KBM-7 (cell line): ENCODE measurements at regions not wholly inside any gene's neighbourhood (a gene's known extent, or its start where the extent isn't known, plus 50 kb on each side); places are given as distances from the start of the nearest gene placed in this dataset.
"Not testable (repeated sequence)": the region's sequence is repeated elsewhere in the genome, so short reads cannot be mapped to it uniquely, and the experiment has no call there.

Experiments used
- DNase-seq: peaks from one replicate; pipeline ENCODE4 v3.0.0-alpha.2; 2015
- in situ Hi-C: fragments of 300-500 bp; cut with MboI; formaldehyde crosslinking; loops from 2 replicates; pipeline ENCODE4 v1.14.3; 2020; ENCODE audit warnings: low sequenced_read_pairs, low pct_unique_long_range_greater_than_20kb, mixed read lengths

DNA sequence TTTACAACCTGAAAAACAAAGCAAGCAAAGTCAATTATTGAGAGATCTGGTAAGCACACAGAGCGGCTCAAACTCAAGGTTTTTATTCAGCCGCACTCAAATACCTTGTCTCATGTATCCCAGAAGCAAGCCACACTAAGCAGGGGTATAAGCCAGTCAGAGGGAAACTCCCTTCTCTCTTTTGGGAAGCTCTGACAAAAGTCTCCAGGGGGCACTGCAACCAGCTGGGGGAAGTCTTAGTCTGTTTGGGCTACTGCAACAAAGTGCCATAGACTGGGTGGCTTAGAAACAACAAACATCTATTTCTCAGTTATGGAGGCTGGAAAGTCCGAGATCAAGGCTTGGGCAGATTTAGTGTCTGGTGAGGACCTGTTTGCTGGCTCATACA lies 246.0 kb downstream of the ENC1 start:
- no peak for DNase-seq
- in situ Hi-C loops: no loop called here

DNA sequence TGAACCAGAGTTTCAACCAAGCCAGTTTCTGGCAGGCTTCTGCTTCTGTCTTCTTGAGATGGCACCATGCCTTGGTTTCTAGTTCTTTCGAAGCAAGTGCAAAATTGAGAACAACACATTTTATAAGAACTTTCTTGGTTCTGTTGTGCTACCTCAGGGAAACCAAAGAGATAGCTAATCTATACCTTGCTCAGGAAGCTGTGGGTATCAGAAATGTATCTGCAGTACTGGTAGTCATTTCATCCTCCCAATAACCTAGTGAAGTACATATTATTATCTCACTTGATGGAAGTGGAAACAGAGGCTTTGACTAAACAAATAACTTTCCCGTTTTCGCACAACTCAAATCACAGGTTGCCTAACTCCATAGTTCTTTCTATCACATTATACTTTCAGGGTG lies 246.6 kb downstream of the ENC1 start:
- no peak for DNase-seq
- in situ Hi-C loops: no loop called here

DNA sequence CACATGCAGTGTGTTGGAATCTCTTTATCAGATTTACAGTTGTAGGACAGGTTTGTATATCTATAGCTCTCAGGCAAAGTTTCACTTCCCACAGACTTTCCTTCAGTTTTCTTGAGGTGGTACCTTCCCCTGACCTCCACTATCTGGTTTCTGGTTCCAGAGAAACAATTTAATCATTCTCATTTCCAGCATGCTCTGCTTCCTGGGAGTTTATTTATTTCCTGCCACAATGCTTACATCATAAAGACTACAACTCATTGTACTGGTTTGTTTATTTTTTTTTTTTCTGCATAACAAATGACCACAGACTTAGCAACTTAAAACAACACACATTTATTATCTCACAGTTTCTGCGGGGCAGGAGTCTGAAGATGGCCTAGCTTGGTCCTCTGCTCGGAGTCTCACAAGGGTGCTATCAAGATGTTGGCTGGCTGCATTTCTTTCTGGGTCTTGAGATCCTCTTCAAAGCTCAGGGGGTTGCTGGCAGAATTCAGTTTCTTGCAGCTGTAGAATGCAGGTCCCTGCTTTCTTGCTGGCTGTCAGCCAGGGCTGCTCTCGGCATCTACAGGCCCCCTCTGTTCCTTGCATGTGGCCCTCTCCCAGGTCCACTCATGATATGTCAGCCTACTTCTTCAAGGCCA lies 247.7 kb downstream of the ENC1 start:
- no peak for DNase-seq
- in situ Hi-C loops: no loop called here

- DNase-seq: no peak
- in situ Hi-C loops: no loop called here
These were observed 249.1 kb downstream of the ENC1 start for GRCh38 chr5:74391410-74391809.

DNA sequence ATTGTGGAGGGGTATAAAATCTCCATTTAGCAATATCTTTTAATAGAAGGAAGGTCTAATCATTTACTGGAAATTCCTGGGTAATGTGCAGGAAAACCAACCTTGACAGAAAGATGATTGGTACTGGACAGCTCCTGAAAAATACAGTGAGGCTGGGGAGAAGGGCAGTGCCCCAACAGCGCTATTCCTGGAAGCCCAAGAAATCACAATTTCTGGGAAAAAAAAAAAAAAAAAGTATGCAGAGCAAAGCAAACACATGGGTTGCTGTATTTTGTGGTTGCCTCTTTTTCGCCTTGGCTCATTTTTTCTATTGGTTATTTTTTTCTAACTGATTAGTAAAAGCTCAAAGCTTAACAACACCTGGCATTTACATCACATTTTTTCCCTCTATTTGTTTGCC lies 249.7 kb downstream of the ENC1 start:
- in situ Hi-C loops: no loop called here
- no peak for DNase-seq

DNA sequence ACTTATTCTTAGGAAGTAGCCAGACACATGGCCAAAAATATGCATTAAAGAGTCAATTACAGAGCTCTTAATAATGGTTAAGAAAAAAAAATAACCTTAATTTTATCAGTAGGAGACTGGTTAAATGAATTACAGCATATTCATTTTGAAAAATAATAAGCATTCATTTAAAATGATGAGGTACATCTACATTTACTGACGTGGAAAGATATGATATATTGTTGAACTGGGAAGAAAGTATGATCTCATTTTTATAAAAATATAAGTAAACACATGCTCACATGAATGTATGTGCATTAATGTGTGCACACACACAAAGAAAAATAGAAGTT lies 250.3 kb downstream of the ENC1 start:
- DNase-seq: no peak
- in situ Hi-C loops: no loop called here

DNA sequence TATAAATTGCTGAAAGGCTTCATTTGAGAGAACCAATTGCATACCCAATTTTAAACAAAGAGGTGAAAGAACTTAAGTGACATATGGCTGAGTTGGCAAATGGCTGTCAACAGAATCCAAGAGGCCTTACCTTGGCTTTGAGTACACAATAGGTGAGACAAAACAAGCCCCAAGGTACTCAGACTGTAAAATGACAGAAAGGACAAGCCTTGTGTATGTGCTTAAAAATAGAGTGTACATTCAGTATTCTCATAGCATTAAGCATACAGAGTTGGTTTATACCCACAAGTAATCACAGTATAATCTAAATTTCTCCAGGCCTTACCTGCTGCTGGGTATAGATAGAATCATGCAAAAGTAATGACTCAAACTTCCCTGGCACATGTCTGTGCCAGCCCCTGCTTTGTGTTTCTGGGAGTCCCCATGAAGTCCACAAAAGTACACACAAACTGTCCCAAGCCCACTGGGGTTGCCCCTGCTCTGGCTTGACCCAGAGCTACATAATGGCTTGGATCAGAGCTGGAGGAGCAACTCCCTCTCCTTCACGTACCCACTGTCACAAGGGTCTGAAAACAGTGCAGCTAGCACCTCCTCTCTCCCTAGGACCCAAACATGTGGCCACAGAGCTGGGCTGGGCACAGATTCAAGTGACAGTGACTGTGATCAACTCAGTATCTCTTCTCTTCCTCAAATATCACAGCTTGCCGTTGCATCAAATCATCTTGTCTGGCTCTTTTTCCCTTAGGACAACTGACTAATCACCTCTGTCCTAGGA lies 250.8 kb downstream of the ENC1 start:
- in situ Hi-C loops: no loop called here

DNA sequence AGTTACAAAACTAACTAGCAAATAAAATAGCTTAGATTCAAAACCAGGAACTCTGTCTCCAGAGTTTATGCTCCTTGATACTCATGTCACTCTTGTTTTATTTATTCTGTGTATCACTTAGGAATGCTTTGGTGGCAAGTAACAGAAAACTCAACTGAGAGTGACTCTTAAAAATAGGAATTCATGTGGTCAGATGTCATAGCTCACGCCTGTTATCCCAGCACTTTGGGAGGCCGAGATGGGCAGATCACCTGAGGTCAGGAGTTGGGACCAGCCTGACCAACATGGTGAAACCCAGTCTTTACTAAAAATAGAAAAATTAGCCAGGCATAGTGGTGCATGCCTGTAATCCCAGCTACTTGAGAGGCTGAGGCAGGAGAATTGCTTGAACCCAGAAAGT lies 252.1 kb downstream of the ENC1 start:
- DNase-seq, in situ Hi-C loops: not testable (repeated sequence)

More for the DNA sequence above, 250.8 kb downstream of the ENC1 start:
- DNase-seq: no peak

- no peak for DNase-seq
These were observed 253.8 kb downstream of the ENC1 start for GRCh38 chr5:74386571-74387334.

GRCh38 chr5:74384851-74385250 lies 255.7 kb downstream of the ENC1 start:
- in situ Hi-C loops: no loop called here
- DNase-seq: no peak

More at GRCh38 chr5:74386571-74387334, 253.8 kb downstream of the ENC1 start:
- in situ Hi-C loops: no loop called here

- no peak for DNase-seq
- in situ Hi-C loops: no loop called here
These were observed 257.4 kb downstream of the ENC1 start for GRCh38 chr5:74382987-74383593.

DNA sequence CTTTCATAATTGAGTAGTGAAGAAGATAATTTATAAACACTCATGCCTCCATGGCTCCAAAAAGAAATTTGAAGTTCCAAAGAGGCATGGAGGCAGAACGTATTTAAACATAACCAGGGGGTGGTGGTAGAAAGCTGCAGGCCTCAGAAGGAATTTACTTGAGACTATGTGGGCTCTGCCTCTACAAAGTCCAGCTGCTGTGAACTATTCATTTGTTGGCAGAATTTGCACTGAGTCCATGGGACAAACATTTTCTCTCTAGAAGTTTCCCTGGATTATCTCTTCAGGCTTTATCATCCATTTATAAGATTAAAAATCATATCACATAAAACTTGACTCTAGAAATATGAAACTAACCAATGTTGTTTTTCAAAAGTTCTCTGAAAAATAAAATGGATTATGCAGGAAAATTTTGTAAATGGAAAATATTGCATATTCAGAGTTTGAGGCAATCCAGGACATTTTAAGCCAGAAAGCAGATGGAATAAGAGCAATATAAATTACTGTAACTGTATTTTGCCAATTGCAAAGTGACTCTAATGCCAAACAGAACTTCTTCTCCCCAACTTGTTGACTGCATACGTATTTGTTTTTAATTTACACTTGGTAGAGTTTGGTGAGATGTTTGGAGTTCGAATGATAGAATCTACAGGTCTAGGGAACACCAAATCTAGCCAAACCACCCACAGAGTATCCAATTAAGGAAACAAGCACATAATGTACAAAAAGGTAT lies 258.2 kb downstream of the ENC1 start:
- no peak for DNase-seq
- in situ Hi-C loops: no loop called here

GRCh38 chr5:74380193-74380592 lies 260.3 kb downstream of the ENC1 start:
- no peak for DNase-seq
- in situ Hi-C loops: no loop called here

GRCh38 chr5:74378464-74378863 lies 262.1 kb downstream of the ENC1 start:
- DNase-seq: no peak
- in situ Hi-C loops: no loop called here

DNA sequence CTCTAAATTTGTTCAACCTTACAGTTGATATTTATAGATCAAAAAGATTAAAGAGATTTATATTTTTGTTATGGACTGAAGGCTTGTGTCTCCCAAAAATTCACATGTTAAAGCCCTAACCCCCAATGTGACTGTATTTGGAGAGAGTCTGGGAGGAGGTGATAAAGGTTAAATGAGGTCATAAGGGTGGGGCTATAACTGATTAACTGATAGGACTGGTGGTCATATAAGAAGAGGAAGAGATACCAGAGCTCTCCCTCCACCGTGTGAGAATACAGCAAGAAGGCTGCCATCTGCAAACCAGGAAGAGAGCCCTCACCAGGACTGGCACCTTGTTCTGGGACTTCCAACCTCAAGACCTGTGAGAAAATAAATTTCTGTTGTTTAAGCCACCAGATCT lies 264.3 kb downstream of the ENC1 start:
- in situ Hi-C loops: no loop called here

DNA sequence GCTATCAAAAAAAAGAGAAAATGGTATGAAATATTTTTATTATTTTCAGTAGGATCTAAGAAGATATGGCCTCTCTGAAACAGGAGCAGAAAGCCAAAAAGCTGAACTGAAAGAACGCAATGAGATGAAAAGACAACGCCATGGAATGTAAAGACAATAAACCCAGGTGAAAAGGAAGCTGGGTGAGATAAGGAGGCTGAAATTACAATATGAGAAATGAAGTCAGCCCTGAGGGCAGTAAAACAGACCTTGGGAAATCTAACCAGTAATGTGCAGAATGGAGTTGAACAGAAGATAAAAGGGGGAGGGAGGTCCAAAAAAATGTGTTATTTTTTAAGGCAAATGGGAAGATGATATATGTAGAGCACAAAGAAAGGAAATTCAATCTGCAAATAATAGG lies 265.3 kb downstream of the ENC1 start:
- DNase-seq: no peak
- in situ Hi-C loops: no loop called here

More for the DNA sequence above, 264.3 kb downstream of the ENC1 start:
- no peak for DNase-seq

- in situ Hi-C loops: no loop called here
- DNase-seq: no peak
These were observed 265.9 kb downstream of the ENC1 start for GRCh38 chr5:74374656-74375055.

- in situ Hi-C loops: no loop called here
- DNase-seq: no peak
These were observed 267.5 kb downstream of the ENC1 start for GRCh38 chr5:74373076-74373475.

DNA sequence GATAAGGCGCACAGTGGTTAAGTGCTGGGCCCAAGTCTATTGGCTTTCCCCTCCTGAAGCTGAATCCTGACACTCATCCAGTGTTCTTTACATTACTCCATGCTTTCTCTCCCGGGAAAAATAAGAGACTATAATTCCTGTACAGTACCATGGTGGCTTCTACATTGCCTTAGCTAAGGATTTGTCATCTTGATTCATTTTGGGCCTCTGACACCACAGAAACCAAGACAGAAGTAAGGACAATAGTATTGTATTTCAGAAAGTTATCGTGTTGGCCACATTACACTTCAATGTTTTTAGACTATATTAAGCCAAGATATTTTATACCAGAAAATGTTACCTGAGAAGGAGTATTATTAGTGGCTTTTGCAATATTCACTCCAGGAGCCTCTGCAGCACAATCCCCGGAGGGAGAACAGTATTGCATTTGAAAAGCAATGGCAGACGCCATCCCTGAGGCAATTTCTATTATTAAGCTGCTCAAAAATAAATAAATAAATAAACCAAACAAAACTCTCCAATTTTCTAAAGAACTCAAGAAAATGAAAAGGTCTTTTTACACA lies 267.9 kb downstream of the ENC1 start:
- DNase-seq: no peak
- in situ Hi-C loops: no loop called here
